CD4-positive, CD25-positive, alpha-beta regulatory T cell (primary cell): ENCODE measurements at regions not wholly inside any gene's neighbourhood (a gene's known extent, or its start where the extent isn't known, plus 50 kb on each side); places are given as distances from the start of the nearest gene placed in this dataset.
"Not testable (repeated sequence)": the region's sequence is repeated elsewhere in the genome, so short reads cannot be mapped to it uniquely, and the experiment has no call there.

ENCODE experiments used
- ATAC-seq, 2 donors: fragments of 150-1000 bp; cut with Tn5 transposase; one replicate each; pipeline ENCODE4 v1.10.0; 2021; ENCODE audit warnings: low read depth in 2 of 2, moderate number of reproducible peaks in 2 of 2, moderate library complexity in 1 of 2
- DNase-seq, 3 donors: peaks; one replicate each; pipeline versions ENCODE4 v3.0.0 to v3.0.0-alpha.2; 2012 to 2022; ENCODE audit warnings: mixed read lengths in 1 of 3
- H3K27ac ChIP-seq: one replicate; pipeline ENCODE4 v1.7.0; 2013; ENCODE audit warnings: mild to moderate bottlenecking, low read length; ENCODE audit not compliant: insufficient read depth, poor library complexity, severe bottlenecking
- H3K27me3 ChIP-seq: one replicate; pipeline ENCODE4 v1.7.0; 2013; ENCODE audit warnings: low read length; ENCODE audit not compliant: control insufficient read depth, insufficient read depth
- H3K36me3 ChIP-seq: one replicate; pipeline ENCODE4 v1.7.0; 2013; ENCODE audit warnings: mild to moderate bottlenecking, low read length, moderate library complexity; ENCODE audit not compliant: control insufficient read depth, insufficient read depth
- H3K4me1 ChIP-seq: 2 replicates; pipeline ENCODE4 v1.7.0; 2013; ENCODE audit warnings: mild to moderate bottlenecking, low read length; ENCODE audit not compliant: insufficient read depth, control insufficient read depth, poor library complexity, severe bottlenecking
- H3K4me3 ChIP-seq: one replicate; pipeline ENCODE4 v1.7.0; 2013; ENCODE audit warnings: low read depth, mild to moderate bottlenecking, low read length, moderate library complexity
- H3K9me3 ChIP-seq, 2 experiments: 1 replicate in 1 of 2; 2 replicates in 1 of 2; pipeline ENCODE4 v1.7.0; 2013; ENCODE audit warnings: low read length in 2 of 2, mild to moderate bottlenecking in 1 of 2, moderate library complexity in 1 of 2; ENCODE audit not compliant: control insufficient read depth in 2 of 2
- H3K27ac Mint-ChIP-seq, 3 donors: one replicate each; pipeline ENCODE4 v1.8.0; 2020 to 2022; ENCODE audit warnings: mild to moderate bottlenecking in 3 of 3, mixed read lengths in 3 of 3, moderate library complexity in 2 of 3
- H3K27me3 Mint-ChIP-seq: one replicate; pipeline ENCODE4 v1.8.0; 2022; ENCODE audit warnings: mild to moderate bottlenecking, mixed read lengths
- H3K36me3 Mint-ChIP-seq: one replicate; pipeline ENCODE4 v1.8.0; 2020; ENCODE audit warnings: mixed read lengths
- H3K4me1 Mint-ChIP-seq, 4 donors: one replicate each; pipeline ENCODE4 v1.8.0; 2020 to 2022; ENCODE audit warnings: mixed read lengths in 4 of 4, mild to moderate bottlenecking in 1 of 4
- H3K4me3 Mint-ChIP-seq, 4 donors: one replicate each; pipeline ENCODE4 v1.8.0; 2020 to 2022; ENCODE audit warnings: mild to moderate bottlenecking in 4 of 4, mixed read lengths in 4 of 4, moderate library complexity in 3 of 4
- H3K9me3 Mint-ChIP-seq, 7 donors: one replicate each; pipeline ENCODE4 v1.8.0; 2020 to 2022; ENCODE audit warnings: mixed read lengths in 7 of 7, mild to moderate bottlenecking in 3 of 7, moderate library complexity in 2 of 7

GRCh38 chr10:84008878-84009277 is 130.4 kb upstream of the GHITM start:
- no peak for ATAC-seq
- no peaks in the 10 kb centered on the region for H3K4me1 ChIP-seq
- H3K27ac ChIP-seq = no peak overlapping the region
- Mint-ChIP-seq H3K27me3 (no peaks in the 10 kb centered on the region), H3K4me1 (no peaks in the 10 kb centered on the region), H3K9me3 (peaks cover 0 to 2% (median 0%) of the 10 kb centered on the region in 7 donors), H3K27ac (no peak overlapping the region), H3K36me3 (no peaks in the 10 kb centered on the region), H3K4me3 (no peak overlapping the region)
- no peaks in the 10 kb centered on the region for H3K27me3 ChIP-seq
- H3K9me3 ChIP-seq = no peaks in the 10 kb centered on the region
- peak in 1 of 3 donors; percentile 31 for DNase-seq
- H3K4me3 ChIP-seq = no peak overlapping the region
- H3K36me3 ChIP-seq = no peaks in the 10 kb centered on the region

GRCh38 chr10:84012431-84012830 is 126.9 kb upstream of the GHITM start:
- Histone ChIP-seq H3K4me1 (no peaks in the 10 kb centered on the region), H3K27me3 (no peaks in the 10 kb centered on the region), H3K4me3 (no peak overlapping the region), H3K36me3 (no peaks in the 10 kb centered on the region), H3K9me3 (no peaks in the 10 kb centered on the region), H3K27ac (no peak overlapping the region)
- ATAC-seq = no peak
- no peaks in the 10 kb centered on the region for H3K36me3 Mint-ChIP-seq
- no peak overlapping the region for H3K4me3 Mint-ChIP-seq
- no peak for DNase-seq
- peaks cover 0 to 2% (median 0%) of the 10 kb centered on the region in 7 donors for H3K9me3 Mint-ChIP-seq
- H3K27me3 Mint-ChIP-seq = no peaks in the 10 kb centered on the region
- H3K4me1 Mint-ChIP-seq = no peaks in the 10 kb centered on the region
- no peak overlapping the region for H3K27ac Mint-ChIP-seq

- Histone ChIP-seq H3K27me3 (no peaks in the 10 kb centered on the region), H3K36me3 (no peaks in the 10 kb centered on the region), H3K4me3 (no peak overlapping the region), H3K27ac (no peak overlapping the region), H3K4me1 (no peaks in the 10 kb centered on the region), H3K9me3 (no peaks in the 10 kb centered on the region)
- Mint-ChIP-seq H3K27me3 (no peaks in the 10 kb centered on the region), H3K9me3 (peaks cover 0 to 3% (median 0%) of the 10 kb centered on the region in 7 donors), H3K4me1 (no peaks in the 10 kb centered on the region), H3K27ac (no peak overlapping the region), H3K36me3 (no peaks in the 10 kb centered on the region), H3K4me3 (no peak overlapping the region)
- DNase-seq (peak in 1 of 3 donors; percentile 24), ATAC-seq (no peak)
These were observed 126.4 kb upstream of the GHITM start for GRCh38 chr10:84012831-84013458.

GRCh38 chr10:84015877-84016595 is 123.3 kb upstream of the GHITM start:
- Mint-ChIP-seq H3K27me3 (no peaks in the 10 kb centered on the region), H3K27ac (no peak overlapping the region)
- no peak for ATAC-seq

GRCh38 chr10:84018826-84019225 is 120.5 kb upstream of the GHITM start:
- Histone ChIP-seq H3K27ac (no peak overlapping the region), H3K4me3 (no peak overlapping the region), H3K4me1 (no peaks in the 10 kb centered on the region), H3K9me3 (no peaks in the 10 kb centered on the region), H3K27me3 (no peaks in the 10 kb centered on the region), H3K36me3 (no peaks in the 10 kb centered on the region)
- Mint-ChIP-seq H3K9me3 (peaks cover 0 to 17% (median 4%) of the 10 kb centered on the region in 7 donors), H3K4me1 (no peaks in the 10 kb centered on the region), H3K4me3 (no peak overlapping the region), H3K27me3 (no peaks in the 10 kb centered on the region), H3K27ac (no peak overlapping the region), H3K36me3 (peaks cover 3% of the 10 kb centered on the region)
- no peak for ATAC-seq
- no peak for DNase-seq

More at GRCh38 chr10:84015877-84016595, 123.3 kb upstream of the GHITM start:
- Histone ChIP-seq H3K27me3 (no peaks in the 10 kb centered on the region), H3K36me3 (no peaks in the 10 kb centered on the region), H3K27ac (no peak overlapping the region), H3K9me3 (no peaks in the 10 kb centered on the region), H3K4me1 (no peaks in the 10 kb centered on the region), H3K4me3 (no peak overlapping the region)
- Mint-ChIP-seq H3K36me3 (peaks cover 1% of the 10 kb centered on the region), H3K4me1 (no peaks in the 10 kb centered on the region), H3K9me3 (peaks cover 0 to 4% (median 2%) of the 10 kb centered on the region in 7 donors), H3K4me3 (no peak overlapping the region)
- DNase-seq = no peak

- DNase-seq = not testable (repeated sequence)
These were observed 119.4 kb upstream of the GHITM start for GRCh38 chr10:84019854-84020458.

GRCh38 chr10:84026821-84027257 is 112.5 kb upstream of the GHITM start:
- Mint-ChIP-seq H3K4me3 (no peak overlapping the region), H3K36me3 (no peaks in the 10 kb centered on the region), H3K27ac (no peak overlapping the region), H3K27me3 (no peaks in the 10 kb centered on the region), H3K4me1 (no peaks in the 10 kb centered on the region), H3K9me3 (peaks cover 0 to 18% (median 3%) of the 10 kb centered on the region in 7 donors)
- Histone ChIP-seq H3K27me3 (no peaks in the 10 kb centered on the region), H3K36me3 (no peaks in the 10 kb centered on the region), H3K4me3 (no peak overlapping the region), H3K4me1 (no peaks in the 10 kb centered on the region), H3K27ac (no peak overlapping the region), H3K9me3 (no peaks in the 10 kb centered on the region)
- ATAC-seq (no peak), DNase-seq (peak in 1 of 3 donors; percentile 13)

More at GRCh38 chr10:84019854-84020458, 119.4 kb upstream of the GHITM start:
- not testable (repeated sequence) for ATAC-seq, H3K4me3 Mint-ChIP-seq, H3K27me3 Mint-ChIP-seq, H3K4me1 Mint-ChIP-seq, H3K27ac Mint-ChIP-seq, H3K36me3 Mint-ChIP-seq, H3K27me3 ChIP-seq, H3K4me3 ChIP-seq, H3K9me3 ChIP-seq, H3K27ac ChIP-seq, H3K4me1 ChIP-seq, H3K36me3 ChIP-seq
- peaks cover 0 to 20% (median 6%) of the 10 kb centered on the region in 7 donors for H3K9me3 Mint-ChIP-seq
